ENCODE measurements at regions not wholly inside any gene's neighbourhood (a gene's known extent, or its start where the extent isn't known, plus 50 kb on each side); places are given as distances from the start of the nearest gene placed in this dataset.

GRCh38 chr1:95733031-95733430, 499.0 kb downstream of the RWDD3 start:
- H3K36me3 ChIP-seq, result no peaks in the 10 kb centered on the region
- intact Hi-C loops (cut with DNase I), result no loop called here
- no peak for DNase-seq
- H3K4me1 ChIP-seq, result peaks cover 0 to 13% (median 0%) of the 10 kb centered on the region in 3 donors
- no peak overlapping the region for H3K27ac ChIP-seq
- no peaks in the 10 kb centered on the region for H3K9me3 ChIP-seq
- 0 to 40% methylated on average over 1 of the region's 1 CpG for WGBS, 2 donors
- H3K4me3 ChIP-seq, result no peak overlapping the region
- TF ChIP-seq POLR2A (IDR thresholded peaks at IDR 0.05), result no peak
- no peak for TF ChIP-seq CTCF (IDR thresholded peaks at IDR 0.05)
- H3K27me3 ChIP-seq, result no peaks in the 10 kb centered on the region

GRCh38 chr1:95733671-95734070, 499.7 kb downstream of the RWDD3 start:
- peaks cover 0 to 13% (median 0%) of the 10 kb centered on the region in 3 donors for H3K4me1 ChIP-seq
- WGBS, 2 donors, result 81 to 89% methylated on average over 6 of the region's 6 CpGs
- intact Hi-C loops (cut with DNase I), result no loop called here
- H3K27me3 ChIP-seq, result no peaks in the 10 kb centered on the region
- no peak overlapping the region for H3K4me3 ChIP-seq
- no peak for DNase-seq
- TF ChIP-seq CTCF (IDR thresholded peaks at IDR 0.05) (no peak), POLR2A (IDR thresholded peaks at IDR 0.05) (no peak)
- H3K27ac ChIP-seq, result no peak overlapping the region
- peaks cover 0 to 6% (median 0%) of the 10 kb centered on the region in 3 donors for H3K9me3 ChIP-seq
- H3K36me3 ChIP-seq, result no peaks in the 10 kb centered on the region

GRCh38 chr1:95734560-95734959, 500.6 kb downstream of the RWDD3 start:
- TF ChIP-seq CTCF (IDR thresholded peaks at IDR 0.05), result no peak
- no peak for TF ChIP-seq POLR2A (IDR thresholded peaks at IDR 0.05)
- H3K4me1 ChIP-seq, result peaks cover 0 to 13% (median 0%) of the 10 kb centered on the region in 3 donors
- H3K27me3 ChIP-seq, result no peaks in the 10 kb centered on the region
- H3K27ac ChIP-seq, result no peak overlapping the region
- WGBS, 2 donors, result 66 to 78% methylated on average over 2 of the region's 2 CpGs
- no peak overlapping the region for H3K4me3 ChIP-seq
- no peak for DNase-seq
- intact Hi-C loops (cut with DNase I), result no loop called here
- H3K36me3 ChIP-seq, result no peaks in the 10 kb centered on the region
- peaks cover 0 to 8% (median 0%) of the 10 kb centered on the region in 3 donors for H3K9me3 ChIP-seq

- 28 to 40% methylated on average over 1 to 3 of the region's 3 CpGs for WGBS, 2 donors
- peak overlapping the region; percentile 76 to 84 (median 80) for H3K27ac ChIP-seq
These were observed 508.6 kb downstream of the RWDD3 start for GRCh38 chr1:95742591-95743089.

GRCh38 chr1:95744731-95745130, 510.7 kb downstream of the RWDD3 start:
- H3K27ac ChIP-seq, result peak overlapping the region in 2 of 4 donors; percentile 79 to 84
- 37 to 47% methylated on average over 2 of the region's 2 CpGs for WGBS, 2 donors
- no peak for TF ChIP-seq CTCF (IDR thresholded peaks at IDR 0.05)
- no peak for TF ChIP-seq POLR2A (IDR thresholded peaks at IDR 0.05)

More at GRCh38 chr1:95742591-95743089, 508.6 kb downstream of the RWDD3 start:
- Histone ChIP-seq H3K4me3 (peak overlapping the region in 2 of 4 donors; percentile 18 to 49), H3K27me3 (no peaks in the 10 kb centered on the region), H3K9me3 (peaks cover 0 to 8% (median 0%) of the 10 kb centered on the region in 3 donors), H3K36me3 (no peaks in the 10 kb centered on the region), H3K4me1 (peaks cover 0 to 37% (median 0%) of the 10 kb centered on the region in 3 donors)
- intact Hi-C loops (cut with DNase I), result no loop called here
- TF ChIP-seq POLR2A (IDR thresholded peaks at IDR 0.05) (no peak), CTCF (IDR thresholded peaks at IDR 0.05) (no peak)
- no peak for DNase-seq

More at GRCh38 chr1:95744731-95745130, 510.7 kb downstream of the RWDD3 start:
- Histone ChIP-seq H3K36me3 (no peaks in the 10 kb centered on the region), H3K27me3 (no peaks in the 10 kb centered on the region), H3K9me3 (no peaks in the 10 kb centered on the region), H3K4me3 (peak overlapping the region in 1 of 4 donors; percentile 49), H3K4me1 (peaks cover 0 to 37% (median 0%) of the 10 kb centered on the region in 3 donors)
- no peak for DNase-seq
- intact Hi-C loops (cut with DNase I), result no loop called here
